GM18858 (cell line): ENCODE measurements at regions not wholly inside any gene's neighbourhood (a gene's known extent, or its start where the extent isn't known, plus 50 kb on each side); places are given as distances from the start of the nearest gene placed in this dataset.

Experiments
- ATAC-seq: cut with Tn5 transposase; IDR thresholded peaks from one replicate; pipeline ENCODE4 v1.9.1; 2021; ENCODE audit not compliant: unreplicated experiment

DNA sequence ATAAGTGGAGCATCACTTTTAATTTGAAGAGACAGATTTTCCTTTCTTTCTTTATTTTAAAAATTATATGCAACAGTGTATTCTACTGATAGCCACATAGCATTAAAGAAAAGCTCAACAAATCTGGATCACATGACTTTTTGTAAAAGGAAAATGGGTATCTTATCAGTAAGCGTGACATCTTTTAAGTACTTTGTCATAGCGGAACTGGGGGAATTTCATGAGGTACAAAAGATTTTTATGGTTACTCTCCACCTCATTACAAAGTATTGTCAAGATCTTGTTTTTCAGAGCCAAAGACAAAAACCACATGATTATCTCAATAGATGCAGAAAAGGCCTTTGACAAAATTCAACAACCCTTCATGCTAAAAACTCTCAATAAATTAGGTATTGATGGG is 219.6 kb upstream of the ZPLD1 start:
- ATAC-seq: no peak

DNA sequence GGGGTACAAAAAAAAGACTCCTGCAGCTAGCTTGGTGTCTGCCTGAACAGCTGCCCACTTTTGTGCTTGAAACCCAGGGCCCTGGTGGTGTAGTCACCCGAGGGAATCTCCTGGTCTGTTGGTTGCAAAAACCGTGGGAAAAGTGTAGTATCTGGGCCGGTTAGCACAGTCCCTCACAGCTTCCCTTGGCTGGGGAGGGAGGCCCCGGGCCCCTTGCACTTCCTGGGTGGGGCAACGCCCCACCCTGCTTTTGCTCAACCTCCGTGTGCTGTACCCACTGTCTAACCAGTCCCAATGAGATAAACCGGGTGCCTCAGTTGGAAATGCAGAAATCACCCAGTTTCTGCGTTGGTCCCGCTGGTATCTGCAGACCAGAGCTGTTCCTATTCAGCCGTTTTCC is 211.7 kb upstream of the ZPLD1 start:
- ATAC-seq: no peak

DNA sequence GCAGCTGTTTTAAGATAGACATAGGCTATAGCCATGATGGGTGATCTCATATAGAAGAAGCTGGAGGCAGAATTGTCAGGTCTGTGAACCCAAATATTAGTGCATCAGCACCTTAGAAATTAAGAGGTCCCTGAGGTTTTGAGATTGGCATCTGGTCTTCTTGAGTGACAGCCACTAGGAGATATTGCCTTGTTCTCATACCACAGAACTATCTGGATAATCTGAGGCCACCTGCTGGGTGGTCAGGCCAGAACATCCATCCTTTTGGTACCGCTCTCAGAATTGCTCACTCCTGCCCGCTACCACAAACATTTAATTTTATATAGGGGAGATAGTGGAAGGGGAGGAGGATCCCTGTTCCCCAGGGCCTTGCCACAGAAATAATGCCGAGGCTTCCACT is 210.6 kb upstream of the ZPLD1 start:
- ATAC-seq: no peak

DNA sequence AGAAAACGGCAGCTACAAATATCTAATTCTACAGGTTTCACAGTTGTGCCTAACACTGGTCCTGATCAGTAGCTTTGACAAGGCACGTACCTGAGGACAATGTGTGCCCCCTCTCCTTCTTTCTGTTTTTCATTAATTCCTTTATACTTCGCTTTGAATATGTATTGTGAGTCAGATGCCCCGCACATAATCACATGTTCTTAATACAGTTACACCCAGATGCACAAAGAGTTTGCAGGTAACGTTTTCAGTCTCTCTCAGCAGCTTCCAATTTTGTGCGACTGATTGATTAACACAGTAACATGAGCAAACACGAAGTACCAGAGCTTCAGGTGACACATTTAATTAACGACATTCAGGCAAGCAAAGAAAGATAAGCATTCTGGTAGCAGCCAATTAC is 209.8 kb upstream of the ZPLD1 start:
- ATAC-seq: no peak

DNA sequence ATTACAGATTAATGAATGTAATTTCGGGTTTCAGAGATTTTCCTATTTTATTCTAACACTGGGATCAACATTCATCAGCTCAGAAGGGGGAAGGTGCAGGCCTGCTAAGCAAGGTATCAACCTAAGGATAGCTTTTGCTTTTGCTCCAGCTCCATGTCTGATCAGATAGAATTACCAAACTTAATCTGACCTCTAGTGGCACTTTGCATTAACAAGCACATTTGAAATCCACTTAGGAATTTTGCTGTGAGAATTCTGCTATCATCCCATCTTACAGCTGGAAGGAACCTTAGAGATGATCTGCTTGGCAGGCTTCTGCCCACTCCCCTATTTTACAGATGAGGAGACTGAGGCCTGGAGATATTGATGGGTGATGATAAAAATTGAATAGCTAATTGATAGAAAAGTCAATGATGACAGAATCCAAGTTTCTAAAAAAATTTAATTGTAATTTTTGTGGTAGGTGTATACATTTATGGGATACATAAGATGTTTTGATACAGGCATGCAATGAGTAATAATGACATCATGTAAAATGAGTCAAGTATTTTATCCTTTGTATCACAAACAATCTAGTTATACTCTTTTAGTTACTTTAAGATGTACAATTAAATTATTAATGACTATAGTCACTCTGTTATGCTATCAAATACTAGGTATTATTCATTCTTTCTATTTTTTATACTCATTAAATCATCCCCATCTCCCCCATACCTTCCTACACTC is 209.2 kb upstream of the ZPLD1 start:
- peak; percentile 53 for ATAC-seq

DNA sequence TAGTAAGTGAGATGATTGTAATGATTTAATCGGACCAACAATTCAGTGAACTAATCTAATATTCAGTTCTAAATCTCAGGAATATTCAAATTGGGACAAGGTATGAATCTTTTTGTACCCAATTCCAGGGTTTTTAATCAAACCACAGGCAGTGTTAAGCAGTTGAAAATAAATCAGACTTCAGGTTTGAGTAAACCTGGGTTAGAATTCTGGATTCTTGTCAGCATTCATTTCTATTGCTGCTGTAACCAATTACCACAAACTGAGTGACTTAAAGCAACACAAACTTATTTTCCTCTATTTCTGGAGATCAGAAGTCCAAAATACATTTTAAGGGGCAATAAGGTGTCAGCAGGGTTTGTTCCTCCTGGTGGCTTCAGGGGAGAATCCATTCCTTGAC is 208.4 kb upstream of the ZPLD1 start:
- ATAC-seq: no peak

DNA sequence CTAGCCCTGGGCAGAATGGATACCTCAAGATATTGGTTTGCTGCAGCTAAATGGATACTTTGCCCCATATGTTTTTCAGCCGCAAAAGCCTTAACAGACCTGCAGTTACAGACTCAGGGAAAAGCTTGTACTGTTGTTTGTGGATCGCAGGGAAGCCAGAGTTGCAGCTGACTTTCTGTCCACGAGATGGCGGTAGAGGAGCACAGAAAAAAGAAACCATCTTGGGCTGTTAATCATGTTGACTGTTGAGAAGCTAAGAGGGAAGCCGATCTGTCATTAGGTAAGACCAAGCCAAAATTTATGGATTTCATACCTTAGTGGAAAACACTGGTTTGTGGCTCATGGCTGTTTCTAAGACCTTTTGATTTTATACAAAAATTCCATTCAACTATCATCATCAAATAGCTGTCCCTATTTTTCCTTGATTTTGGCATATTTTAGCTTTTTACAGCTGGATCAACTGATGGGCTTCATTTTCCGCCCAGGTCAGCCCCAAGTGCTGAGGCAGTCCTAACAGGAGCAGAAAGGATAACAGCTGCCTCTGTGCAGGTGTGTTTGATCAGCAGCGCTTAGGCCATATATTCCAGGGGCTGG is 205.7 kb upstream of the ZPLD1 start:
- peak; percentile 47 for ATAC-seq

DNA sequence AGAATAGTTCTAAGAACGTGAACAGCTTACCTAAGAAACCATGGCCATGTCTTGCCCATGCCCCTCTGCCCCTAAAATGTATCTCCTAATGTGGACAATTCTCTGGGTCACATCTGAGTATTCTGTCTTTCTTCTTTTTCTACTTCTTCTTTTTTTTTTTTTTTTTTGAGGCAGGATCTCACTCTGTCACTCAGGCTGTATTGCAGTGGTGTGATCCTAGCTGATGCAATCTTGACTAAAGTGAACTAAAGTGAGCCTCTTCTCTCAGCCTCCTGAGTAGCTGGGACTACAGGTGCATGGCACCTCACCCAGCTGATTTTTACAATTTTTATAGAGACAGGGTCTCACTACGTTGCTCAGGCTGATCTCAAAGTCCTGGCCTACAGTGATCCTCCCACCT is 204.8 kb upstream of the ZPLD1 start:
- no peak for ATAC-seq

DNA sequence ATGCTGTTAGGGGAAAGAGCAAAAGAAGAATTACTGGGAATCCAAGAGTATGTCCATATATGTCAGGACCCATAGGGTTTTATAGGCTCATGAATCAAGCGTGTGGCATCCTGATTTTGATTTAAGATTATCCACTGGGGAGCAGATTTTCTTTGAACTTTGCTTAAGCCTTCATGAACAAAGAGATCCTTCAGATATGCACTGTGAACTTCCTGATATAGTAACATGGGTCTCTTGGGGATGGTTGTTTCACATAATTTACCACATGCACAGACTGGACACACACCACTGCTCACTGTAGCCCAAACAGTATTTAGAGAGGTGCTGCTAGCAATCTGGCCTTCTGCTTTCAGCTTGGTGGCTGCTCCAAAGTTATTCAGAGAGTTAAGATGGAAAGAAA is 200.9 kb upstream of the ZPLD1 start:
- peak; percentile 90 for ATAC-seq

DNA sequence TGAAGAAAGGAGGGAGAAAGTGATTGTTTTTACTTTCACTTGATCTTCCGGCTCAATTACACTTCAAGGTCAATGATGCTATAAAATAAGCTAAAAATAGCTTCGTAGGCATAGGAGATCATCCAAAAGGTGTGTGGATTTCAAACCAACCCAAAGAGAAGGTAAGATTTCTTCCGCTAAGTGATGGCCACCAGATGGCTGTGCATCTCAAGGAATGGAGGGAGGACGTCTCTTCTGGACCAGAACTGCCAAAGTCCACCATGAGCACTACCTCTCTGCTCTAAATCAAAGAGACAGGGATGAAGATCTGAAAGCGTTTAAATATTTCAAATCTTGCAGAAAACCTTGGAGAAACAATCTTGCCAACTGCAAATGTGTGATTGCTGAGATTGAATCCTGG is 199.1 kb upstream of the ZPLD1 start:
- no peak for ATAC-seq

DNA sequence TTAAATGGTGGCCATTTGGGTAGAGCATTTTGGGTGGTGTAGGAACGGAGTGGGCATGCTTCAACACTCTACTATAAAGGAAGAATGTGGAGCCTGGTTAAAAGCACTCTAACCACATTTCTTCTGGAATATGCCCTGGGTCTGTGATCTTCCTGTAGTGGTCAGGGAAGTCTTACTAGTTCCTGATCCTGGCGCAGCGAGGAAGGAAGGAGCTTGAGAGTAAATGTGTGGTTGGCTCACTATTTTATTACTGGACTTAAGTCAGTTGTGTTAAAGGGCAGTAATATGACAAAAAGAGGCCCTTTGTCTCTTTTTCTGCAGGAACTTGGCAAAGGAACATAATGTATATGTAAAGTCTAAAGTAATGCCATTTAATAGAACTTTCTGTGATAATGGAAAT is 197.6 kb upstream of the ZPLD1 start:
- ATAC-seq: no peak

DNA sequence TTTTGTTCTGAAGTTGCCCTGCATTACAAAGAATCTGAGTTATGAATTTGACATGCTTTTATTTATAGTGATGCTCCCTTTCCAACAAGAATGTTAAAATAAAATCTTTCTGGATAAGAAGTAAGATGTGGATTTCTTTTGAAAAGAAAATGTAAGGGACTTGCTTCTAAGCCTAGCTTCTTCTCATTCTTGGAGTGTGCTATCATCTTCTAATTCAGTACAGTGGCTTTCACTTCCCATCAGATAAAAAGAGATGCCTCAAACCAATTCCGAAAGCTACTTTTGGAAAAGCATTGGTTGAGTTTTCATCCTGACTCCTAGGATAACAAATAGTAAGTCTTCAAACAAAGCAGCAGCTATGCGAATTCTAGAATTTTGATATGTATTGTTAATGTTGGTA is 197.0 kb upstream of the ZPLD1 start:
- ATAC-seq: no peak

DNA sequence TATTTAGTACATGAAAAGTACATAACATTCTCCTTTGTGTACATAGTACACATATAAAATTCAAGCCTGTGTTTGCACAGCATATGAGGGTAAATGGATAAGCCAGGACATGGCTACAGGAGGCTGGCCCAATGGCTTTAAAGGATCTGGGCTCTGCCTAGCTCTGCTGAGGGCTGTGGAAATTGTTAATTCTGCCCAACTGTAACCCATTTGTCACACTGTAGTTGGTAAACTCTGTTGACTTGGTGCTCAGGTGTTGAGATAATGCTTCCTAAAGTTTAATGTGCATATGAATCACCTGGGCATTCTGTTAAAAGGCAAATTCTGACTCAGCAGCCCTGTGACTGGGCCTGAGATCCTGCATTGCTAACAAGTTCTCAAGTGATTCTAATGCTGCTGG is 196.5 kb upstream of the ZPLD1 start:
- ATAC-seq: no peak

DNA sequence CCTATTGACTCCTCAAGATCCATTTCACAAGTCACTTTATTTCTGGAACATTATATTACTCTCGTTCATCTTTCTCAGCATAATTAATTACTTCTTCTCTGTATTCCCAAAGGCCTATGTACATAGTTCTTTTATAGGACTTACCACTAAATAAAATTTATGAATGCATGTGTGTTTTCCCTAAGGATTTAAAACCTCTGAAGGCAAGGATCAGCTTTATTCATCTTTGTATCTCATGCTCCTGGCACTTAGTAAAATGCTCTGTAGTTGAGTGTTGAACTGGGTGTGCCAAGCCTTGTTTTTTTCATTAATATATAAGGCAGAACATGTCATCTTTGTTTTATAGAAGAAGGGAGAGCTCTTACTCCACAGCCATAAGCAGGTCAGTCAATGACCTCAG is 194.1 kb upstream of the ZPLD1 start:
- no peak for ATAC-seq

DNA sequence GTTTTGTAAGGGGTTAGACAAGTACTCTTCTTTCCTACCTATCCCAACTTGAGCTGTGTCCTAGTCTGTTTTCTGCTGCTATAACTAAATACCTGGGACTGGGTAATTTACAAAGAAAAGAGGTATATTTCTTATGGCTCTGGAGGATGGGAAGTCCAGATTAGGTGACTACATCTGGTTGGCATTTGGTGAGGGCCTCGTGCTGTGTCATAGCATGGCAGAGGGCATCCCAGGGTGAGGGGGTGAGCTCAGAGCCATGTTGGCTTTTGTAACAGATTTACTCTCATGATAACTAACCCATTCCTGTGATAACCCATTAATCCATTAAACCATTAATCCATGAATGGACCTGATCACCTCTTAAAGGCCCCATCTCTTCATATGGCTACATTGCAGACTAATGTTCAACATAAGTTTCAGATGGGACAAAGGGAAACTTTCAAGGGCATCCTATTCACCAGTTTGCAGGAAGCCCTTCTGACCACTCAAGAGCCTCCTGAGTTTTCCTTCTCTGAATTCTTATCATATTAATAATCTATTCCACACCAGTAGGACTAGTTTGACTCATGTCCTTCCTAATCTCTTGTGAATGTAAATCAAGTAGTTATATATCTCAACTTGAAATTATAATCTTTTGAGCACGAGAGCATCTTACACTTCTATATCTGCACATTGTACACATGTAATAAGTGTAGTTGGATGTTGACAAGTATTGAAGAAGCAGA is 185.7 kb upstream of the ZPLD1 start:
- no peak for ATAC-seq

DNA sequence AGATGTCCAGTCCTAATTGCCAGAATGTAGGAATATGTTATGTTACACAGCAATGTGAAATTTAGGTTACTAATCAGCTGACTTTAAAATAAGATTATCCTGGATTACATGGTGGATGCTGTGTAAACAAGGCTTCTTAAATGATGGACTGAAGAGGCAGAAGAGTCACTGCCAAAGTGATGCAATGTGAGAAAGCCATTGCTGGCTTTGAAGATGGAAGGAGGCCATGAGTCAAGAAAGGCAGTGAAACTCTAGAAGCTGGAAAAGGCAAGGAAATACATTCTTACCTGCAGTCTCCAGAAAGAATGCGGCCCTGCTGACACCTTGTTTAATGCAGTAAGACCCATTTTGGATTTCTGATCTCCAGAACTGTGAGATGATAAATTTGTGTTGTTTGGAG is 179.1 kb upstream of the ZPLD1 start:
- ATAC-seq: no peak

DNA sequence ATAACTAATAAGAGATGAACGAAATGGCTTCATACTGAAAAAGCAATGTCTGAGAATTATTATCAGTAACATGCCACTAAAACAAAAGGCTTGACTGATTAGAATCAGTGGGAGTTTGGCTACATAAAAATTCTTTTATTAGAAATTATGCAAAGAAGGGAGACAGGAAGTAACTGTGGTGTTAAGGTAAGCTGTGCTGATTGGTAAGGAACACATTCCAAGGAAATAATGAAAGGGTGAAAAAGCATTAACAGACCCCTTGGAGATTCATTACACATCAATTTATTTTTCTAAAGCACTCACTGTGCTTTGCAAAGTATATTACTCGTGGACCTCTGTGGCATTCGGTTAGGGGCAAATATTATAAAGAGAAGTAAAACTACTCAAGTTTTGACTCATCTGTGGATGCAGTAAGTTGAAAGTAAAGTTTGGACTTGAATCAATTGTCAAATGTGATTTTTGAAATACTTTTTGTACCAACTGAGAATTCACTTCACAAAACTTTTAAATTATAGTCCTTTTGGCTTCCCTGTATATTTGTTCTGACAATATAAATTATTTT is 176.1 kb upstream of the ZPLD1 start:
- peak; percentile 93 for ATAC-seq

DNA sequence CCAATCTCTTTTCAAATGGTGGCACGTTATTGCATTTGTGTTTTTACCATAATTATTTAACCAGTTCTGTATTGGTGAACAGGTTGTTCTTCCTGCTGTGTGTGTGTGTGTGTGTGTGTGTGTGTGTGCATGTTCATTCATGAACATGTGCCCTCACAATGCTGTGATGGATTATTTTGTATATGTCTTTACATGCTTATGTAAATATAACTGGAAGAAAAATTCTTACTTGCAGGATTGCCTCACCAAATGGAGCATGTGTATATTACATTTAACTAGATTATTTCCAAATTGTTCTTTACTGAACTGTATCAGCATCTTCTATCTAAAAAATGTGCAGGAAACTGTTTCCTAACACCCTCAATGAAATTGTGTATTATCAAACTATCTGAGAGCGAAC is 175.2 kb upstream of the ZPLD1 start:
- no peak for ATAC-seq

DNA sequence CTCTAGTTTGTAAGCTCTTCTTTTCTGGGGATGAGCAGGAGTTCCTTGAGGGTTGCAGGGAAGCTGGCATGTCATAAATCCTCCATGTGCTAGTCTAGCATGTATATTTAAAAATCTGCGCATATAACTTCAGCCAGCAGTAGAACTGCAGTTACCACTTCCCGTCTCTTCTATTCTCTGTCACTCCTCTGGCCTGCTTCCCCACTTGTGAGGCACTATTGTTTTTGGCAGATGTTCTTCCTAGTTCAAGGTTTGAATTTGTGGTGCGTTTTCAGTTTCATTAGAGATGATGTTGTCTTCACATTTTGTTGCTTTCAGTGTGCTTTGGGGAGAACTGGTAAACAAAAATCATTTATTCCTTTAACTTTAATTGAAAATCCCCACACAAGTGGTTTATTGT is 169.1 kb upstream of the ZPLD1 start:
- peak; percentile 62 for ATAC-seq

DNA sequence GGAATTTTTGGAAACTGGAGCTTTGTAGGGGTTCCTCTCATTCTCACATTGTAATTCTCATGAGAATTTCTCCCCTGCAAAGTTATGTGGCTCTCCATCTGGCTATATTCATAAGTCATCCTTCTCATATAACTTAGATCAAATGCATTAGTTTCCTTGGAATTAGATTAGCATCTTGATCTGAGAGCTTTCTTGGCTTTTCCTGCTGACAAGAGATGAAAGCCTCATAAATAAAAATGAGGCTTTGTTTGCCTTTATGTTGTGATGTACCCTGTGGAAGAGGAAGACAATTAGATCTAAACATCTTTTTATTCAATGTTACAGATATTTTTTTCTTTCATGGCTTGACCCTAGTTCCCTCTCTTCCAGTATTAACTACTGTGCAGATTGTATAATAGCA is 165.4 kb upstream of the ZPLD1 start:
- ATAC-seq: no peak

DNA sequence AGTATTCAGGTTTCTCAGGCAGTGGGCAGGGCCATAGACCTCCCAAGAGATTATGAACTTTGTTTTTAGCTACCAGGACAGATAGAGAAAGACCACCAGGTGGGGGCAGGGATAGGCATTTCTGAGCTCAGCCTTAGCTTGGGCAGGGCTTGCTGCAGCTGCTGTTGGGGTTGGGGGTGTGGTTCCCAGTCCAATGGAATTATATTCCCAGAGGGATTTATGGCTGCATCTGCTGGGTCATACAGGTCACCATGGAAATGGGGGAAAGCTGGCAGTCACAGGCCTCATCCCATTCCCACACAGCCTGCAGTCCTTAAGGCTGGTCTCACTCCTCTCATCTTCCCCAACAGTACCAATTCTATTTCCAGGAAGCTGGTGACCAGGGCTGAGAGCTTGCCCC is 144.6 kb upstream of the ZPLD1 start:
- no peak for ATAC-seq

DNA sequence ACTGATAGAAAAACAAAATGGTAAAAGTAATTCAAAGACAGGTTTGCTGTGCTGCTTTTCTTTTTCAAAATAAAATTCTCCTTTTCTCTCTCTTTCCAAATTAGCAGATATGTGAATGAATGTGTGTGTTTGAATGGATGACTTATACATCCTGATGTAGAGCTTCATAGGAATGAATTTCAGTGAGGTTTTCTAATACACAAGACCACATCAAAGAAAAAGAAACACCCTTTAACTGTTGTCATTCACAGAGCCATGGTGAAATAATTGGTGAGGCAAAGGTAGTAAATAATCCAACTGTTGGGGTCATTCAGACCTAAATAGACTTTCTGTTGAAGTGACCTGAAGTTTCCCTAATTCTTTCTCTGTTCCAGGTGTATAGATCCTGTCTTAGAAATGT is 139.1 kb upstream of the ZPLD1 start:
- no peak for ATAC-seq
